Esophagus muscularis mucosa (tissue), 4 donors: ENCODE measurements at regions not wholly inside any gene's neighbourhood (a gene's known extent, or its start where the extent isn't known, plus 50 kb on each side); places are given as distances from the start of the nearest gene placed in this dataset.

Experiments
- DNase-seq: peaks from one replicate; pipeline ENCODE4 v3.0.0-alpha.2; 2017; ENCODE audit errors: extremely low spot score
- H3K27ac ChIP-seq, 4 donors: fragments of 200-600 bp; sonication (generic); replicated peaks in 1 of 4; 1 replicate in 3 of 4; 2 replicates in 1 of 4; pipeline ENCODE4 v1.5.1; 2016 to 2019; ENCODE audit warnings: mild to moderate bottlenecking in 1 of 4
- H3K27me3 ChIP-seq, 4 donors: fragments of 200-600 bp; sonication (generic); one replicate each; pipeline versions ENCODE4 v1.5.1 to v1.6.0; 2016 to 2019
- H3K36me3 ChIP-seq, 4 donors: fragments of 200-600 bp; sonication (generic); one replicate each; pipeline ENCODE4 v1.5.1; 2016 to 2019
- H3K4me1 ChIP-seq, 4 donors: fragments of 200-600 bp; sonication (generic); one replicate each; pipeline ENCODE4 v1.5.1; 2016 to 2019
- H3K4me3 ChIP-seq, 4 donors: fragments of 200-600 bp; sonication (generic); 1 replicate in 2 of 4; 2 replicates in 2 of 4; pipeline ENCODE4 v1.5.1; 2016 to 2019; ENCODE audit warnings: mild to moderate bottlenecking in 4 of 4, moderate library complexity in 1 of 4
- H3K9me3 ChIP-seq, 4 donors: fragments of 200-600 bp; sonication (generic); 1 replicate in 3 of 4; 2 replicates in 1 of 4; pipeline ENCODE4 v1.5.1; 2016 to 2019
- EP300 ChIP-seq: sonication (generic); formaldehyde crosslinking; IDR thresholded peaks from one replicate; pipeline ENCODE4 v1.6.1; 2017; ENCODE audit warnings: antibody characterized with exemption
- POLR2A ChIP-seq: fragments of 450-650 bp; IDR thresholded peaks from one replicate; pipeline ENCODE4 v1.6.1; 2017; ENCODE audit warnings: antibody characterized with exemption, moderate library complexity, mild to moderate bottlenecking, low read depth
- POLR2AphosphoS5 ChIP-seq, 2 donors: sonication (generic); formaldehyde crosslinking; IDR thresholded peaks; one replicate each; pipeline ENCODE4 v1.6.1; 2017; ENCODE audit warnings: antibody characterized with exemption in 2 of 2
- WGBS: methylation state at CpG from one replicate; pipeline ENCODE4 v1.1.5; 2018; 5-methylcytosine and 5-hydroxymethylcytosine counted together
- intact Hi-C: fragments of 100-400 bp; cut with DNase I; formaldehyde crosslinking; loops from one replicate; pipeline ENCODE4 v1.15.1; 2023
- TF ChIP-seq, protein P1 (sequence below), 3 experiments: fragments of 200-600 bp in 2 of 3; fragments of 450-650 bp in 1 of 3; sonication (generic) in 2 of 3; IDR thresholded peaks; one replicate each; pipeline ENCODE4 v1.5.1; 2017 to 2019; ENCODE audit warnings: antibody characterized with exemption in 3 of 3, mild to moderate bottlenecking in 2 of 3, moderate library complexity in 1 of 3

DNA sequence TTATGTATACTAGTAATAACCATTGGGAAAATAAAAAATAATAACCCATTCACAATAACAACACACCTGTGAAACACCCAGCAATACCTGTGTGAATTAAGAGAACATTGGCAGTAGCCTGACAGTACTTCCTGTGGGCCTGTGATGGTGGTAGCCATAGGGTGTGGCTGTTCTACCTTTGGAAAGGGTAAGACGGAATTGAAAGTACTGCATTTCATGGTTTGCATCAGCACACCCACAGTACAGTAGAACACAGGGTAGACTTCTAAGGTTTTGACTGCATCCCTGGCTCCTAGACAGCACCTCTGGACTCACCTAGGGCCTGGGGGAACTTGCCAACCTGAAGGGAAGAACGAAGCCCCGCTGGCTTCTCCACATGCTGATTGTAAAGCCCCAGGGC lies 279.8 kb downstream of the HTR1B start:
- TF ChIP-seq EP300 = no peak
- TF ChIP-seq, protein P1, sequence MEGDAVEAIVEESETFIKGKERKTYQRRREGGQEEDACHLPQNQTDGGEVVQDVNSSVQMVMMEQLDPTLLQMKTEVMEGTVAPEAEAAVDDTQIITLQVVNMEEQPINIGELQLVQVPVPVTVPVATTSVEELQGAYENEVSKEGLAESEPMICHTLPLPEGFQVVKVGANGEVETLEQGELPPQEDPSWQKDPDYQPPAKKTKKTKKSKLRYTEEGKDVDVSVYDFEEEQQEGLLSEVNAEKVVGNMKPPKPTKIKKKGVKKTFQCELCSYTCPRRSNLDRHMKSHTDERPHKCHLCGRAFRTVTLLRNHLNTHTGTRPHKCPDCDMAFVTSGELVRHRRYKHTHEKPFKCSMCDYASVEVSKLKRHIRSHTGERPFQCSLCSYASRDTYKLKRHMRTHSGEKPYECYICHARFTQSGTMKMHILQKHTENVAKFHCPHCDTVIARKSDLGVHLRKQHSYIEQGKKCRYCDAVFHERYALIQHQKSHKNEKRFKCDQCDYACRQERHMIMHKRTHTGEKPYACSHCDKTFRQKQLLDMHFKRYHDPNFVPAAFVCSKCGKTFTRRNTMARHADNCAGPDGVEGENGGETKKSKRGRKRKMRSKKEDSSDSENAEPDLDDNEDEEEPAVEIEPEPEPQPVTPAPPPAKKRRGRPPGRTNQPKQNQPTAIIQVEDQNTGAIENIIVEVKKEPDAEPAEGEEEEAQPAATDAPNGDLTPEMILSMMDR (IDR thresholded peaks at IDR 0.05) = no peak
- no peak for TF ChIP-seq POLR2A
- TF ChIP-seq POLR2AphosphoS5 (IDR thresholded peaks at IDR 0.05) = no peak
- WGBS = 85% methylated on average over 1 of the region's 3 CpGs

DNA sequence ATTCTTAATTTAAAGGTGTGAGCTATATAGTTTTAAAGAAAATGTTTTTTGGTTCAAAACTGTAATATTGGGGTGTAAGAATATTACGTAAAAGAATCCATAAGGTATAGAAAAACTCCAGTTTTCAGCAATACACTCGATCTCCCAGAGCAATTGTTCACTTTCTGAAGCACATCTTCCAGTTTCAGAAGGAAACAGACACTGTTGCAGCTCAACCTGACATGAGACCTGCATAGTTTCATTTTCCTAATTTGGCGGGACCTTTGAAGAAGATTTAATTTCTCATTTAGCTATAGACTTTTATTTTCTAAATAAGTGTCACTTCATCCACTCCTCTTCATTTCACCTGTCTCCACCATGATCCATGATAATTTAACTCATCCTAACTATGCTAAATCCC lies 281.5 kb downstream of the HTR1B start:
- DNase-seq = no peak
- TF ChIP-seq EP300 (no peak), POLR2AphosphoS5 (IDR thresholded peaks at IDR 0.05) (no peak), POLR2A (no peak)
- TF ChIP-seq, protein P1 (IDR thresholded peaks at IDR 0.05) = no peak
- Histone ChIP-seq H3K9me3 (no peaks in the 10 kb centered on the region), H3K36me3 (no peaks in the 10 kb centered on the region), H3K4me3 (no peak overlapping the region), H3K27me3 (no peaks in the 10 kb centered on the region), H3K4me1 (no peaks in the 10 kb centered on the region), H3K27ac (no peak overlapping the region)
- WGBS = 62% methylated on average over 3 of the region's 3 CpGs
- intact Hi-C loops = no loop called here

More for the DNA sequence above, 279.8 kb downstream of the HTR1B start:
- Histone ChIP-seq H3K36me3 (no peaks in the 10 kb centered on the region), H3K9me3 (peaks cover 0 to under 1% (median 0%) of the 10 kb centered on the region in 4 donors), H3K4me1 (no peaks in the 10 kb centered on the region), H3K4me3 (no peak overlapping the region), H3K27ac (no peak overlapping the region), H3K27me3 (no peaks in the 10 kb centered on the region)
- no peak for DNase-seq
- intact Hi-C loops = no loop called here

DNA sequence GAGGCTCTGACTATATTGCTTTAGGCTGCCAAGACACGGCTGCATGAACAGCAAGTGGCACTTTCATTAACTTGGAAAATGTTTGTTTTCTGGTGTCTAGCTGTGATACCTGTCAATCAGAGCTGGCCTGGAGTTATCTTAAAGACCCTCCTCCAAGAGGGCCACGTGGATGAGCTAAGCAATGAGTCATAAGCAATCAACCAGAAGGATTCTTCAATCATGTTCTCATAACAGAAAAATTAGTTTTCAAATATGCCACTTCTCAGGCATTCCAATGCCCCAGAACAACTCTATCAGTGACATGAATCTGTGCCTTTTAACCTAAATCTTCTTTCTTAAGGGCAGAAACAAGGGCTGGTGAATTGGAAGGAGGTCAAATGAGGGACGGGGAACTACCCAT lies 283.0 kb downstream of the HTR1B start:
- no peak overlapping the region for H3K27ac ChIP-seq
- TF ChIP-seq, protein P1 (IDR thresholded peaks at IDR 0.05) = no peak
- TF ChIP-seq POLR2A = no peak
- TF ChIP-seq POLR2AphosphoS5 (IDR thresholded peaks at IDR 0.05) = no peak
- no peak for TF ChIP-seq EP300
- no peaks in the 10 kb centered on the region for H3K36me3 ChIP-seq
- no peak for DNase-seq
- no peaks in the 10 kb centered on the region for H3K4me1 ChIP-seq
- H3K9me3 ChIP-seq = no peaks in the 10 kb centered on the region
- no peak overlapping the region for H3K4me3 ChIP-seq
- no peaks in the 10 kb centered on the region for H3K27me3 ChIP-seq
- intact Hi-C loops = no loop called here
- WGBS = 60% methylated on average over 3 of the region's 3 CpGs

DNA sequence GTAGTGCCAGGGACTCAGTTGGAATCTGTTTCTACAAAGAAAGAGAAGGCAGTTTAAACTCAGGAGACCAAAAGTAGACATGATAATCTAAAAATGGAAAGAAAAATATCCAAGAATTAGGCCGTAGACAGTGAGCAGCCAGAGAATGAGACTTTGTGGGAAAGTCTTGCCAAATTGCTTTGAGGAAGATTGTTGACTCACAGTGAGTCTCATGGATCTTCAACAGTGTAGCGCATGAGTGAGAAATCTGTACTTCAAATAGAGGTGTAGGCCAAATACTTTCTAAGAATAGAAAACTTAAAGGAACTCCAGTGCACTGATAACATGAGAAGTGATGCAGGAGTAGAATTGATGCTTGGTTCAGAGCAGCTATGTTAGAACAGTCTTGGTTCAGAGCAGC lies 284.5 kb downstream of the HTR1B start:
- intact Hi-C loops = no loop called here
- Histone ChIP-seq H3K9me3 (no peaks in the 10 kb centered on the region), H3K27me3 (no peaks in the 10 kb centered on the region), H3K4me3 (no peak overlapping the region), H3K4me1 (no peaks in the 10 kb centered on the region), H3K36me3 (no peaks in the 10 kb centered on the region), H3K27ac (no peak overlapping the region)
- TF ChIP-seq POLR2AphosphoS5 (IDR thresholded peaks at IDR 0.05) = no peak
- TF ChIP-seq EP300 = no peak
- TF ChIP-seq, protein P1 (IDR thresholded peaks at IDR 0.05) = no peak
- TF ChIP-seq POLR2A = no peak
- 43% methylated on average over 2 of the region's 2 CpGs for WGBS
- DNase-seq = no peak

DNA sequence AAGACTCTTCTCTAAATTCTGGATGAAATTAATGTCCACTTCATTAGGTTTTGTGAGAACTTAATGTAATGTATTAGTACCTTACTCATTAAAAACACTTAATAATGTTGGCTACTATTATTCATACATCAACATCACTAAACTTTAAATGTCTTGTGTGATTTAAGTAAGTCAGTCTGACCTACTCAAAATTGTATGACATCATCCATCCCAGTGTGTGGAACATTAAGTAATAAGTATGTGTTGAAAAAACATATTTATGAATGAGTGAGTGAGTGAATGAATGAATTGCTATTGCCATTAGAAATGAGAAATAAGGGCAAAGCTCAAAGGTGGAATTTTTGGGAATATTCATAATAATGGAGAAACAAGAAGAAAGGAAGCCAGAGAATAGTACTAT lies 285.8 kb downstream of the HTR1B start:
- DNase-seq = no peak
- intact Hi-C loops = no loop called here
- H3K4me3 ChIP-seq = no peak overlapping the region
- no peak overlapping the region for H3K27ac ChIP-seq
- no peaks in the 10 kb centered on the region for H3K4me1 ChIP-seq
- TF ChIP-seq, protein P1 (IDR thresholded peaks at IDR 0.05) = no peak
- no peaks in the 10 kb centered on the region for H3K36me3 ChIP-seq
- no peaks in the 10 kb centered on the region for H3K27me3 ChIP-seq
- no peaks in the 10 kb centered on the region for H3K9me3 ChIP-seq
